ENCODE measurements at regions not wholly inside any gene's neighbourhood (a gene's known extent, or its start where the extent isn't known, plus 50 kb on each side); places are given as distances from the start of the nearest gene placed in this dataset.

DNA sequence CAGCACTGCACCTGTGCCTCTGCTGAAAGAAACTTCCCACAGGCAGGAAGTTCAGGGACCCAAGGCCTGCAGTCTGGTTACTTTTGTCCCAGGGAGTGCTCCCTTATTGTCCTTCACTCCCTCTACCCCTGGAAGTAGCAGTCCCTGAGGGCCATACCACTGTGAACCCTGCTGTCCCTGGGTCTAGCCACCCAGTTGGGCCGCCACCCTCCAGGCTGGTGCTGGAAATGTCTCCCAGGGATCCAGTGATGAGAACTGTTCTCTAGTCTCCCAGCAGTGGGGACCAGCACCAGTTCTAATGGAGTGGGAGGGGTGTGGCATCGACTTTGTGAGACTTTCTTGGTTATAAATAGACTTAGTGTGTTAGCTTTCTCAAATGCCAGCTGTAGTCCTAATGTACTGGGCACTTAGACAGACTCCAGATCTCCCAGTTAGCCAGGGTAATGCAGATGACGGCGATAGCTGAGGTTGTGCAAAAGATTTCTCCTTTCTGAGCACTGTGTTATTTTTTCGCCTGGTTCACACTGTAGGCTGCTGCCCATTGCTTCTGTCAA is 462.5 kb downstream of the CDH26 start:
- TF ChIP-seq, protein P1, sequence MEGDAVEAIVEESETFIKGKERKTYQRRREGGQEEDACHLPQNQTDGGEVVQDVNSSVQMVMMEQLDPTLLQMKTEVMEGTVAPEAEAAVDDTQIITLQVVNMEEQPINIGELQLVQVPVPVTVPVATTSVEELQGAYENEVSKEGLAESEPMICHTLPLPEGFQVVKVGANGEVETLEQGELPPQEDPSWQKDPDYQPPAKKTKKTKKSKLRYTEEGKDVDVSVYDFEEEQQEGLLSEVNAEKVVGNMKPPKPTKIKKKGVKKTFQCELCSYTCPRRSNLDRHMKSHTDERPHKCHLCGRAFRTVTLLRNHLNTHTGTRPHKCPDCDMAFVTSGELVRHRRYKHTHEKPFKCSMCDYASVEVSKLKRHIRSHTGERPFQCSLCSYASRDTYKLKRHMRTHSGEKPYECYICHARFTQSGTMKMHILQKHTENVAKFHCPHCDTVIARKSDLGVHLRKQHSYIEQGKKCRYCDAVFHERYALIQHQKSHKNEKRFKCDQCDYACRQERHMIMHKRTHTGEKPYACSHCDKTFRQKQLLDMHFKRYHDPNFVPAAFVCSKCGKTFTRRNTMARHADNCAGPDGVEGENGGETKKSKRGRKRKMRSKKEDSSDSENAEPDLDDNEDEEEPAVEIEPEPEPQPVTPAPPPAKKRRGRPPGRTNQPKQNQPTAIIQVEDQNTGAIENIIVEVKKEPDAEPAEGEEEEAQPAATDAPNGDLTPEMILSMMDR (IDR thresholded peaks at IDR 0.05) = no peak
- TF ChIP-seq POLR2A (IDR thresholded peaks at IDR 0.05) = no peak
- TF ChIP-seq EP300 (IDR thresholded peaks at IDR 0.05) = no peak
